CD4-positive, alpha-beta T cell treated with Interferon alpha-2 for 1 hour (primary cell): ENCODE measurements at regions not wholly inside any gene's neighbourhood (a gene's known extent, or its start where the extent isn't known, plus 50 kb on each side); places are given as distances from the start of the nearest gene placed in this dataset.
"Not testable (repeated sequence)": the region's sequence is repeated elsewhere in the genome, so short reads cannot be mapped to it uniquely, and the experiment has no call there.

Source experiments
- DNase-seq, 2 donors: peaks; one replicate each; pipeline ENCODE4 v3.0.0-alpha.2; 2020 to 2022

DNA sequence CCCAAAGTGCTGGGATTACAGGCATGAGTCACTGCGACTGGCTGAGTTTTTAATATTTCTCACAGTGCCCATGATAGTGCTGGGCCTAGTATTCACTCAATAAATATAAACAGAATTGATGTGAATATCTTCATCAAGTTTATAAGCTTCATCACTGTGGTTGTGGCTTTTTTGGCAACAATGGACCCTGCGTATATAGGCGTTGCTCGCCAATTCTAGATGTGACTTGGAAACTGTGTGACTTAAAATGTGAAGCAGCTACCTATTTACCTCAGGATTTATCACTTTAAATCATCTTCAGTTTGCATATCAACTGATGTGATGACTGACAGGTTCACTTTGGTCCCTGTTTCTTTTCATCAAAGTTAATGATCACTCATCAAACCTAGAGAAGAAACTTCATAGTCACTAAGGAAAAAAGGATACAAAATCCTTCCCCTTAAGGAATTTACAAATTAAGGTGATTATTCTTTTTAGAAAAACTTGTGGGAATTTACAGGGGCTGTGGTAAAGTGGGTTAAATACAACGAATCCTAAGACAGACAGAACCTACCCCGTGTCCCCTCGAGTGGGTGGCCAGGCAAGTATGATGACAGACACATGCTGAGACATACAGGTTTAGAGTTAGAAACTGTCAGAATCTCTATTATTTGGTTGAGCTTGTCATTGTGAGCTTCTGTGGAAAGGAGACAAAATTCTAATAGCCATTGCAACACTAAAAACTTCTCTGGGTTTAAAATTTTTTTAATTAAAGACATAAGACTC, 101.3 kb downstream of the AKAP11 start:
- DNase-seq, result no peak

- DNase-seq, result no peak
Observed at GRCh38 chr13:42375663-42376062, 103.7 kb downstream of the AKAP11 start.

- DNase-seq, result peak; percentile 55 to 65
Observed at GRCh38 chr13:42377640-42378382, 105.9 kb downstream of the AKAP11 start.

DNA sequence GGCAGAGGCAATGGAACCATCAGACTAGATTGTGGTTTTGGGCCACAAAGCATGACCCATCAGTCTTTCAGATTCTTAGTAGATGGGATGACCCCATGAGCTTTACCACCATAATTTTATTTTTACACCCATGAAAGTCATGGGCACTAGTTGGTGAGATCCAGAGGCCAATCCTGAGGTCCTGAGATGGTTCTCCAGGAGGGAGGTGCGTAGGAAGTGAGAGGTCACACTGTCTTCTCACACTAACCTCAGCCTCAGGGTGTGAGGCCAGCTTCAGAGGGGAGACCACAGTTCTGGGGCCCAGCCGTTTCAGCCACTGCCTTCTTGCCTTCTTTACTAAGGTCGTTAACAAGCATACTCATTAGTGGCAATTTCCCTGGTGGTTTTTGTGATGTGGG, 106.4 kb downstream of the AKAP11 start:
- DNase-seq, result no peak

- no peak for DNase-seq
Observed at GRCh38 chr13:42379241-42379640, 107.3 kb downstream of the AKAP11 start.

GRCh38 chr13:42380420-42381164, 108.6 kb downstream of the AKAP11 start:
- DNase-seq, result peak in 1 of 2 donors; percentile 24

GRCh38 chr13:42381165-42381425, 109.1 kb downstream of the AKAP11 start:
- no peak for DNase-seq

DNA sequence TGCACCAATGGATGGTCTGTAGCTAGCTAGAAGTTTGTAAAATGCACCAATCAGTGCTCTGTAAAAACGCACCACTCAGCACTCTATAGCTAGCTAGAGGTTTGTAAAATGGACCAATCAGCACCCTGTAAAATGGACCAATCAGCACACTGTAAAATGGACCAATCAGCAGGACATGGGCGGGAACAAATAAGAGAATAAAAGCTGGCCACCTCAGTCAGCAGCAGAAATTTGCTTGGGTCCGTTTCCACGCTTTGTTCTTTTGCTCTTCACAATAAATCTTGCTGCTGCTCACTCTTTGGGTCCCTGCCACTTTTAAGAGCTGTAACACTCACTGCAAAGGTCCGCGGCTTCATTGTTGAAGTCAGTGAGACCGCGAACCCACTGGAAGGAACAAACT, 109.5 kb downstream of the AKAP11 start:
- DNase-seq, result not testable (repeated sequence)

DNA sequence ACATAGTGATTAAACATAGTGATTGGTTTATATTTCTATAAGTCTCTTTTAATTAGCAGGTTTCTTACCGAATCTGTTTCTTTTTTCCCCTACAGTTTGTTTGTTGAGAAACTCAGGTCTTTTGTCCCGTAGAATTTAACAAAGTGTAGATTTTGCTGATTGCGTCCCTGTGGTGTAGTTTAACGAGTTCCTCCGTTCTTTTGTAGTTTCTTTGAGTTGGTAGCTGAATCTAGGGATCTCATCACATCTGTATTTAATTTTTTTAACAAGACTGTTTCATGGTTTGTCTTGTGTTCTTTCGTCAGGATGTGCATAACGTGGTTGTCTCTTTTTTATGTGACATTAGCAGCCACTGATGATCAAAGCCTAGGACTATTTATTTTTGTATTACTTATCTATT, 111.1 kb downstream of the AKAP11 start:
- DNase-seq, result no peak

DNA sequence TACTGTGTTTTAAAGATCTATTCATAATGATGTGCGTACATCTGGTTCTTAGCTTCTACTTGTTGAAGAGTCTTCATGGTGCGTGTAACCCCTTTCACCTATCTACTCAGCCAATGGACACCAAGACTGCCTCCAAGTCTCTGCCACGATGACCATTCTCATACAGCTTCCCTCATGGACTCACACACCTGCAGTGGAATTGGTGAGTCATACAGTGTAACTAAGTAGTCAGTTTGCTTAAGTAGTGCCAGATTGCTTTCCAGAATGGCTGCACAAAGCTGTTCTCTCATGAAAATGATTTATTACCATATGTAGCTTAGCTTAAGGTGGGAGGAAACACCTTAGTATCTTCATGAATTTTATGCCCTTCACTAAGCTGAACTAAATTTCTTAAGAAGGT, 112.3 kb downstream of the AKAP11 start:
- no peak for DNase-seq

- no peak for DNase-seq
Observed at GRCh38 chr13:42388326-42388725, 116.4 kb downstream of the AKAP11 start.

- DNase-seq, result no peak
Observed at GRCh38 chr13:42389041-42389440, 117.1 kb downstream of the AKAP11 start.

GRCh38 chr13:42392180-42392579, 120.2 kb downstream of the AKAP11 start:
- DNase-seq, result no peak

DNA sequence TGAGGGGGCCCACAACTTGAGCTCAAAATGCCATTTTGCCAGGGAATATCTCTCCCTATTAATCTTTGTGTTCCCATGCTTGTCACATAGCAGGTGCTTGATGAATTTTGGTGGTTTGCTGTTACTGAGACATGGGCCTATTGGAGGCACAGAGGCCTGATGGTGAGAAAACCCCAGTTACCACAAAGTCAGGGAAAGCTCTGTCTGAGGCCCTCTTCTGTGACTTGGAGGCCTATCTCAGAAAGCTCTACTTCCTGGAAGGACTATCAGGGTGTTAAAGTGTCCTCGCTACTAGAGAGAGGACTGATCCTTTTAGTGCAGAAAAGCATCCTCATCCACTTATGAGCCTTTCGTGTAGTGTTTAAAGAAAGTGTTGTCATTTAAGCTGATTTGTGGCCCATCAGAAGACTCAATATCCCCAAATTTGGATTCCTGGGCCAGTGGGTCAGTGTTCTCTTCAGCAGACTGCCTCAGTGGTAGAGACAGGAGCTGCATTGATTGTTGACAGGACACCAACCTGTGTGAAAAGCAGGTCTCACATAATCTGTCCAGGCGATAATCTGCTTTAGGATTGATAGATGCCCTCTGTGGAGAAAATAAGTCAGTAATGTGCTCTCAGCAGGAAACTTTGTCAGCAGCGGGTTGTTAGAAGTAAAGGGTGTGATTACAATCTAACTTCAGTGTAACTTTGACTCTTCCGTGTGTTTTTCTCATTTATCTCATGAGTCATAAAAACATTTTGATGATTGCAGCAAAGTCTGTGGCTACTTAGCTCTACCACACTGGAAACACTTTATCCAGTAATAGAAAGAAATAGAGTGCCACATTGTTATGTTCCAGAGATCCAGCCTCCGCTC, 121.0 kb downstream of the AKAP11 start:
- peak in 1 of 2 donors; percentile 64 for DNase-seq

GRCh38 chr13:42393573-42394360, 121.8 kb downstream of the AKAP11 start:
- no peak for DNase-seq

DNA sequence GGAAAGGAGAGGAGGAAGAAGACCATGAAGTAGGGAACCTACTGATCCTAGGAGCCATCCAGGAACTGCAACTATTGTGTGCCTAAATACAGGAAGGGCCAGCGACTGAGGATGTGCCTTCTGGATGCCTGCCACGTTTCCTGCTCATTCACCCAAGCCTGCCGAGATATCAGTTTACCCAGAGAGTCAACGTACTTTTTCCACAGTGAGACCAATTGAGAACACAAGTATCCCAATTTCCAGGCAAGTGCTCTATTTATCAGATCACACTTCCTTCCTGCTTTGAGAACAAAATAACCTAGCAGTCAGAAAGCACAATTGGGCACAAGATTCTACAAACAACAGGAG, 122.4 kb downstream of the AKAP11 start:
- DNase-seq, result no peak

DNA sequence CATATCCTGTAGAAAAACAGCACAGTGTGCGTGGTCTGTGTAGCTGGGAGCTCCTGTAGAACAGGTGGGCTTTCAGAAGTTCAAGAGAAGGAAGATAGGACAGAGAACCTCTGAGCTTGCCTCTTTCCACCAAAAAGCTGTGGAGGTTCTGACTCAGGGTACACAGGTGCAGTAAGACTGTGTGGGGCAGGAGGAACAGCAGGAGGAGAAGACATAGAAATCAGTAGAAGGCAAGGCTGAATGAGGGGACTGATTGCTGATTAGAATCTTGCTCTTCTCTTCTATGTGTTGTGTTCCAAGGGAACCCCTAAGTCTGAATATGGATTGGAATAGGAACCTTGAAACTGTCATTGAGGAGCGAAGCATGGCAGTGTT, 122.7 kb downstream of the AKAP11 start:
- DNase-seq, result no peak

GRCh38 chr13:42395086-42395821, 123.3 kb downstream of the AKAP11 start:
- DNase-seq, result peak in 1 of 2 donors; percentile 33

DNA sequence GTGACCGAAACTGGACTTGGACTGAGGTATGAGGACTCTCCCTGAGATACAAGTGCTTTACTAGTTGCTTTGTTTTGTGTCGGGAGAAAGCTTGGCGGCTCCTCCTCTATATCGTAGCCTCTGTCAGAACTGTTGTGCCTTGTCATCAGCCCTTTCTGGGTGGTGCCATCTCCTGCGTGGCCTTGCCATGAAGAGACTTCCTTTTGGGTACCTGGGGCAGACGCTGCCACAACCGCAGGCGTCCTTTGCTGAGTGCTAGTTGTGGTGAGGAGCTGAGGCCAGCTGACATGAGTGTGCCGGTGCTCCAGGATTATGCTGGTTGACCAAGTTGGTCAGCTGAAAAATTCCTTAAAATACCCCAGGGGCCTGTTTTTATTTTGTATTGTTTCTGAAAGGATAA, 124.5 kb downstream of the AKAP11 start:
- peak in 1 of 2 donors; percentile 61 for DNase-seq

GRCh38 chr13:42396901-42397655, 125.1 kb downstream of the AKAP11 start:
- DNase-seq, result no peak

DNA sequence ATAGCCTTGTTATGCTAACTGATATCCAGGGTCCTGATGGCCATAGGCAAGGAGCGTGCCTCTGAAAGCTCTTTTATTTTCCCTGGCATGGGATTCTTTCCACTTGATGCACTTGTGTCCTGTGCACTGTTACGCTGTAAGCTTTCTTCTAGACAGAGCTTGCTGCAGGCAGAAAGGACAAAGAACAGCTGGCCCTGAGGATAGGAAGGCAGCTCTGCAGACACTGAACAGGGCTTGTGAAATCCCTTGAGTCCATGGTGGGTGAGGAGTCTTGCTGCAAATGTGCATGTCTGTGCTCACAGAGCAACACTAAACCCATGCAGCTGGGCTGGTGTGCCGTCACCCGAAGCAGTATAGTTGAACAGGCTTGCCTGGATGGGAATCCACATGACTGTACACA, 126.6 kb downstream of the AKAP11 start:
- no peak for DNase-seq
